SKM-1 treated with dmso at 0.1 percent for 144 hours (cell line): ENCODE measurements at regions not wholly inside any gene's neighbourhood (a gene's known extent, or its start where the extent isn't known, plus 50 kb on each side); places are given as distances from the start of the nearest gene placed in this dataset.

ENCODE experiments used
- DNase-seq: peaks from one replicate; lab custom pipeline; 2025; ENCODE audit not compliant: unreplicated experiment; lab: John Stamatoyannopoulos, UW

DNA sequence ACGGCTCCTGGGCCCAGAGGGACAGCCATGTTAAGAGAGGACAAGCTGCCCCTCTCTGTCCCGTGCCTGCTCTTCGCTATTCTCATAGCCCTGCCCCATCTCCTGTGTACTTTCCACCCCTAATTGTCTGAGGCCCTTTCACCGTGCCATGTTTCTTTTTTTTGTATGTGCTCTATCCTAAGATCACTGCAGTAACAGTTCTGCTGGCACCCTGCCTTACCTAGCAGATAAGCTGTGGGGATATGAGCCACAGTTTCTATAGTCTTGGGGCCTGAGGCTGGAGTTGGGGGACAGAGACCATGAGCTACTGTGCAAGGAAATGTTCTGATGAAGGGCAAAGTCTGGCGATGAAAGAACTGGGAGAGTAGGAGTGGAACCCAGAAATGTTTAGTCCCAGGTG is 269.5 kb upstream of the CITED2 start:
- DNase-seq: no peak

DNA sequence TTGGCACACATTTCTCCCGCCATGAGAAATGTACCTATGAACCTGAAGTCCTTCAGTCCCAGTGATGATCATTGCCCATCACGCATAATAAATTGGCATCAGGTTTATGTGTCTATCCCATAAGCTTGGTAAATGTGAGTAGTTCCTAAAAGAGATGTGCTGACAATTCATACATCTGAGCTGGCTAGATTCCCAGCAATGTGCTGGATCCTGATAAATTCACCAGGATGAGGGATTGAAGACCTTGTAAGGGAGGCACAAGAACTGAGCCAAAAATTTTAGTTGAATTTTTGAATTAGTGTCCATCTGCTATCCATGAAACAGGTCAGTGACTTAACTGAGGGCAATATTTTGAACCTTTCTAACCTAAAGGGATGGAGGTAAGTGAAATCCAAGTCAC is 267.9 kb upstream of the CITED2 start:
- no peak for DNase-seq

DNA sequence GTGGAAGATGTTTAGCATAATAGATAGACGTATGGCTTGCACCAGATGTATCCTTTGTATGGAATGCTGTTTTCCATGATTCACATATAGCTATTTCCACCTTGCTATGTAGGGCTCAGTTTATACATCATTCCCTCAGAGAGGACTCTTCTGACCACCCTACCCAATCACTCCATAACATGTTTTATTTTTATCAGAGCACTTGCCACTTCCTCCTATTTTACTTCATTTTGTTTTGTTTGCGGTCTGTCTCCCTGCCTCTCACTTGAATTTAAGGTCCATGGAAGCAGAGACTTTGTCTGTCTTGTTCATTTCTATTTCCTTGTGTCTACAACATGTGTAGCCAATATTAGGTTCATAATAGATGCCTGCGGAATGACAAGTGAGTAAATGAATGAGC is 266.9 kb upstream of the CITED2 start:
- DNase-seq: no peak

- DNase-seq: no peak
Observed at GRCh38 chr6:139640921-139641320, 266.5 kb upstream of the CITED2 start.

- peak; percentile 89 for DNase-seq
Observed at GRCh38 chr6:139640448-139640847, 266.0 kb upstream of the CITED2 start.

- no peak for DNase-seq
Observed at GRCh38 chr6:139639507-139639906, 265.1 kb upstream of the CITED2 start.

GRCh38 chr6:139638179-139638941 is 263.9 kb upstream of the CITED2 start:
- DNase-seq: no peak

DNA sequence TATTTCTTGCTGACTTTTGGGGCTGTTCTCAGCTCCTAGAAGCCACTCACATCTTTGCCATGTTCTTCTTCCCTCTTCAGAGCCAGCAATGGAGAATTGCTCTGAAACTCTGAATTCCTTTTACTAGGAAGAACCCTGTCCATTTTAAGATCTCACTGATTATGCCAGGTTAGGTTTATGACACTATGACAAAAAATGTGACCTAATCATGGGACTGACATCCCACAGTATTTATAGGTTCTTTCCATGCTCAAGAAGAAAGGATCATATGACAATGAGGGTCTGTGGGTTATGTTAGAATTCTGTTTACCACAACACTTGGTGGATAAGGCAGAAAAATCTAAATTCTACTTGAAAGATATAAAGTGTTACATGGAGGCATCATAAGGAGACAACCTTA is 263.3 kb upstream of the CITED2 start:
- no peak for DNase-seq

- DNase-seq: no peak
Observed at GRCh38 chr6:139636391-139636790, 261.9 kb upstream of the CITED2 start.

- DNase-seq: no peak
Observed at GRCh38 chr6:139635401-139636130, 261.1 kb upstream of the CITED2 start.

DNA sequence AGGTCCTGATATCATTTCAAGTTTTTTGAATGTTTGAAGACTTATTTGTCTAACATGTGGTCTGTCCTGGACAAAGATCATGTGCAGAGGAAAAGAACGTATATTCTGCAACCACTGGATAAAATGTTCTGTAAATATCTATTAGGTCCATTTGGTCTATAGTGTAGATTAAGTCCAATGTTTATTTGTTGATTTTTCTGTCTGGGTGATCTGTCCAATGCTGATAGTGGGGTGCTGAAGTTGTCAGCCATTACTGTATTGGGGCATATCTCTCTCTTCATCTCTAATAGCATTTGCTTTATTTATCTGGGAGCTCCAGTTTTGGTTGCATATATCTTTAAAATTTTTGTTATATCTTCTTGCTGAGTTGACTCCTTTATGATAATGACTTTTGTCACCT is 258.4 kb upstream of the CITED2 start:
- DNase-seq: no peak

DNA sequence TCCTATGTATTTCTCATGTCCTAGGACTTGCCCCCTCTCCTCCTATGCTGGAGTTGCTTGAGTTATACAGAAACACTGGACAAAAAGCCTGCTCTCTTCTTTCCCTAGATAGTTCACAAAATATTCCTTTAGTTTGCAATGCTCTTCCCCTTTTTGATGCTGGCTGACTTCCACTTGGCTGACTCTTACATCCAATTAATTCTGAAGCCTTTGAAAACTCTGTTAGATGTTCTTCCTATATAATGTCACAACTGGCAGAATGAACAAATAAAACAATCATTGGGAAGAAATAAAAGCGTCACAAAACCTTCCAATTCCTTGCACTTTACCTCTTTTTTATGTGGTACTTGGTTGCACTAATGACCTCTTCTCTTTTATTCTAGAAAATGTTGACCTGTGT is 253.8 kb upstream of the CITED2 start:
- no peak for DNase-seq

GRCh38 chr6:139627091-139627490 is 252.6 kb upstream of the CITED2 start:
- no peak for DNase-seq

GRCh38 chr6:139625998-139626975 is 251.8 kb upstream of the CITED2 start:
- peak; percentile 95 for DNase-seq

DNA sequence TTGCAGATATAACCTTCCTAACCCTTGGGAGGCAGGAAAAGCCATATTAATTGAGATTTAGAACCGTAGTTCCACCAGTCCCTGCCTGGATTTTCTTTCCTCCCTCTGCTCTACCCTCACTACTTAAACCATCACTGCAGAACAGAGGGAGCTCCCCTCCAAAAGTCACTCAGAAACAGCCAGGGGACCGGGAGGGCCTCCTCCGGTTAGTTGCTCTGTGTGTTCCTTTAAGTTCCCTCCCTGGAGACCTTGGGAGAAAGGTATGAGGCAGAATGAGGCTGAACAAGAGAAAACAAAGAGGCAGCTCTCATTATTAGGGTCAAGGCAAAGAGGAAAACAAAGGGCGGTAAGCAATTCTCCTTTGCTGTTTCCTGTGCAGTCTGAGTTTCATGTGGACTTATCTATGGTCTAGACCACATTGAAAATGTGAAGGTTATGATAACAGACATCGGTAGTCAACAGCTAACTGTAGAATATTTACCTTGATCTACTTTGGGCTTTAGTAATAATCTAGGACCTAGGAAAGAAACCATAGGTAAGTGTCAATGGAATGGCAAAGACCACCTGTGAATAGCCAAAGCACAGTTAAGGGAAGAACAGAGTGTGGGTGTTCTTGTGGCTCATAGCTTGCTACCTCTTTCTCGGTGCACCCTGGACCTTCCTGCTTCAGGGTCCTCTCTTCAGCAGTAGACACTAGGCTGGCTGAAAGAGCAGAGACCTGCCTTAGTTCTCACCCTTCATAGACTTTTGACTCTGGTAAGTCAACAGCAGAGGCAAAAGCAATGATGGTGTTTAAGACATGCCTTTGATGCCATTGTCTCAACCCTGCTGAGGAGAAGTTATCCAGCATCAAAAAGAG is 250.9 kb upstream of the CITED2 start:
- DNase-seq: no peak

GRCh38 chr6:139623372-139623771 is 248.9 kb upstream of the CITED2 start:
- DNase-seq: no peak

GRCh38 chr6:139613496-139613895 is 239.0 kb upstream of the CITED2 start:
- no peak for DNase-seq

- peak; percentile 58 for DNase-seq
Observed at GRCh38 chr6:139612135-139612465, 237.7 kb upstream of the CITED2 start.

- no peak for DNase-seq
Observed at GRCh38 chr6:139611327-139612134, 237.1 kb upstream of the CITED2 start.
